Calu3 (cell line): ENCODE measurements at regions not wholly inside any gene's neighbourhood (a gene's known extent, or its start where the extent isn't known, plus 50 kb on each side); places are given as distances from the start of the nearest gene placed in this dataset.

Experiments
- BruUV-seq: library from RNA; stranded (reverse); fragments of 400-500 nt; replicated peaks from 2 replicates; lab custom pipeline; 2021; lab: Mats Ljungman, UMichigan
- CTCF ChIA-PET: fragments of 300-600 bp; sonication (Branson Sonifier 250); formaldehyde crosslinking; loops from one replicate; lab custom pipeline; 2022; ENCODE audit warnings: antibody characterized with exemption; lab: Charles Lee
- DNase-seq: peaks from one replicate; pipeline ENCODE4 v3.0.0; 2022
- H3K27ac Mint-ChIP-seq: one replicate; pipeline ENCODE4 v1.8.0; 2022; ENCODE audit warnings: mixed read lengths; ENCODE audit not compliant: unreplicated experiment
- H3K27me3 Mint-ChIP-seq: one replicate; pipeline ENCODE4 v1.8.0; 2022; ENCODE audit warnings: mixed read lengths; ENCODE audit not compliant: unreplicated experiment
- H3K36me3 Mint-ChIP-seq: one replicate; pipeline ENCODE4 v1.8.0; 2022; ENCODE audit warnings: mild to moderate bottlenecking, moderate library complexity, mixed read lengths; ENCODE audit not compliant: insufficient read depth, unreplicated experiment
- H3K4me1 Mint-ChIP-seq: one replicate; pipeline ENCODE4 v1.8.0; 2022; ENCODE audit warnings: mild to moderate bottlenecking, low read depth, mixed read lengths; ENCODE audit not compliant: unreplicated experiment
- H3K4me3 Mint-ChIP-seq: one replicate; pipeline ENCODE4 v1.8.0; 2022; ENCODE audit warnings: mild to moderate bottlenecking, low read depth, moderate library complexity, mixed read lengths; ENCODE audit not compliant: unreplicated experiment
- H3K9me3 Mint-ChIP-seq: one replicate; pipeline ENCODE4 v1.8.0; 2022; ENCODE audit warnings: low read depth, mixed read lengths; ENCODE audit not compliant: unreplicated experiment
- intact Hi-C: fragments of 100-400 bp; cut with micrococcal nuclease; formaldehyde crosslinking; loops from one replicate; pipeline ENCODE4 v1.10.0; 2022; ENCODE audit not compliant: unreplicated experiment
- TF ChIP-seq, protein P1 (sequence below): fragments of 200-600 bp; IDR thresholded peaks from one replicate; pipeline ENCODE4 v1.8.0; 2022; ENCODE audit warnings: antibody characterized with exemption; ENCODE audit not compliant: unreplicated experiment

DNA sequence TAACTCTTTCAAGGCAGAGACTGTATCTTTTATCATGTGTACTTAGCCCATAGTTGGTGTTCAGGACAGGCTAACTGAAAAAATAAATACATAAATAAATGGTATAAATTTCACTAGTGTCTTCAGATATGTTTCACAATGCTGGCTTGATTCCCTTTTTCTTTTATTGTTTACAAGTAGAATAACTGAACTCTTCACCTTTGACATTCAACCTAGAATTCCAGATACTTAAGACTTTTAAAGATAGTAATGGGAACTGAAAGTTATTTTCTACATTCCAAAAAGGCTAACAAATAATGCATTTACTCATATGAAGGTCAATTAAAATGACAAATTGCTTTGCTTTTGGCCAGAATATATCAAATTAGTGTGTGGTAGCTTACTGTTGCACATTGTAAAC, 411.3 kb upstream of the TENM4 start:
- H3K9me3 Mint-ChIP-seq, result peaks cover 15% of the 10 kb centered on the region
- CTCF ChIA-PET, result no interaction called here
- H3K27me3 Mint-ChIP-seq, result no peaks in the 10 kb centered on the region
- no peaks in the 10 kb centered on the region for H3K4me1 Mint-ChIP-seq
- H3K4me3 Mint-ChIP-seq, result no peak overlapping the region
- H3K27ac Mint-ChIP-seq, result no peak overlapping the region
- BruUV-seq, result no TSS peak
- TF ChIP-seq, protein P1, sequence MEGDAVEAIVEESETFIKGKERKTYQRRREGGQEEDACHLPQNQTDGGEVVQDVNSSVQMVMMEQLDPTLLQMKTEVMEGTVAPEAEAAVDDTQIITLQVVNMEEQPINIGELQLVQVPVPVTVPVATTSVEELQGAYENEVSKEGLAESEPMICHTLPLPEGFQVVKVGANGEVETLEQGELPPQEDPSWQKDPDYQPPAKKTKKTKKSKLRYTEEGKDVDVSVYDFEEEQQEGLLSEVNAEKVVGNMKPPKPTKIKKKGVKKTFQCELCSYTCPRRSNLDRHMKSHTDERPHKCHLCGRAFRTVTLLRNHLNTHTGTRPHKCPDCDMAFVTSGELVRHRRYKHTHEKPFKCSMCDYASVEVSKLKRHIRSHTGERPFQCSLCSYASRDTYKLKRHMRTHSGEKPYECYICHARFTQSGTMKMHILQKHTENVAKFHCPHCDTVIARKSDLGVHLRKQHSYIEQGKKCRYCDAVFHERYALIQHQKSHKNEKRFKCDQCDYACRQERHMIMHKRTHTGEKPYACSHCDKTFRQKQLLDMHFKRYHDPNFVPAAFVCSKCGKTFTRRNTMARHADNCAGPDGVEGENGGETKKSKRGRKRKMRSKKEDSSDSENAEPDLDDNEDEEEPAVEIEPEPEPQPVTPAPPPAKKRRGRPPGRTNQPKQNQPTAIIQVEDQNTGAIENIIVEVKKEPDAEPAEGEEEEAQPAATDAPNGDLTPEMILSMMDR, result no peak
- intact Hi-C loops, result no loop called here
- no peaks in the 10 kb centered on the region for H3K36me3 Mint-ChIP-seq
- DNase-seq, result no peak

DNA sequence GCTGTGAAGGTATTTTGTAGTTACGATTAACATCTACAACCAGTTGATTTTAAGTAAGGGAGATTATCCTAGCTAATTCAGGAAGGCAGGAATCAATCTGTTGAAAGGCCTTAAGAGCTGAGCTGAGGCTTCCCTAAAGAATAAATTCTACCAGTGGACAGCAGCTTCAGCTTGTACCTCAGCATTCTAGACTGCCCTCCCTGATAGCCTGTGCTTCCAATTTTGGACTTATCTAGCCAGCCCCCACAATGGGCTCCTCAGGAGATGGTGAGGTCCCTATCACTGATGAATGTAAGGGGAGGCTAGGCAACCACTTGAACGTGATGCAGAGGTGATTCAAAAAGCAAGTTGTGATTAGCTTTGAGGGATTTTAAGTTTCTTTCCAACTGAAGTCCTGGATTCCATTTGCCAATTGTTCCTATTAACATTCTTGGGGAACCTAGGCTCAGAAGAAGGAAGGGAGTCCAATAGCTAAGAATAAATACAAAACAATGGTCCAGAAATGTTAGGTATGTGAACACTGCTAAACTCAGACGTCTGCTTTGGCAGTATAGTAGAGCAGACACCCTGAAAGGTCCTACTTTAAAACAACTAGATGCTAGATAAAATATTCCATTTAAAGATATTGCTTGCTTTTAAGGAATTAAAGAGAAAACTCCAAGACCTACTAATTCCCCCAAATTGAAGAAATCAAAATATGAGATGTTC, 404.3 kb upstream of the TENM4 start:
- H3K27ac Mint-ChIP-seq, result no peak overlapping the region
- no TSS peak for BruUV-seq

DNA sequence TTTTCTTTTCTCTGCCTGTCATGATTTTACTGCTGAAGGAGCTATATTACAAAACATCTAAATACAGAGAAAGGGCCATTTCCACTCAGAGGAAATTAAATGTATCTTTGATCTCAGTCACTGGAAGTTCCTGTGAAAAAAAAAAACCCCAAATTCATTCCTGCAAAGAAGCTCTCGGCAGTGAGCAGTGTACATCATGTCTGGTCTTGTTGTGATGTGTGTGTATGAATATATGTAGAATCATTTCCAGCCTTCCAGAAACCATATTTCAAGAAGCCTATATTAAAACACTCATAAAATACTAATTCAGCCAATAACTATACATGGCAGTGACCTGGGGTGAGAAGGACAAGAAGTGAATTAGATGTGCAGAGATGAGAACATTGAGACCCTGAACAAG, 393.2 kb upstream of the TENM4 start:
- BruUV-seq, result no TSS peak
- no peak for DNase-seq
- TF ChIP-seq, protein P1, result no peak
- Mint-ChIP-seq H3K27ac (no peak overlapping the region), H3K9me3 (peaks cover 18% of the 10 kb centered on the region), H3K4me1 (no peaks in the 10 kb centered on the region), H3K27me3 (no peaks in the 10 kb centered on the region), H3K36me3 (no peaks in the 10 kb centered on the region), H3K4me3 (no peak overlapping the region)
- intact Hi-C loops, result no loop called here
- CTCF ChIA-PET, result no interaction called here

More for the DNA sequence above, 404.3 kb upstream of the TENM4 start:
- Mint-ChIP-seq H3K4me3 (no peak overlapping the region), H3K27me3 (no peaks in the 10 kb centered on the region), H3K36me3 (no peaks in the 10 kb centered on the region), H3K9me3 (peaks cover 13% of the 10 kb centered on the region), H3K4me1 (no peaks in the 10 kb centered on the region)
- CTCF ChIA-PET, result no interaction called here
- no peak for DNase-seq
- intact Hi-C loops, result no loop called here
- TF ChIP-seq, protein P1, result no peak

- Mint-ChIP-seq H3K36me3 (no peaks in the 10 kb centered on the region), H3K9me3 (peaks cover 20% of the 10 kb centered on the region), H3K27me3 (no peaks in the 10 kb centered on the region), H3K4me3 (no peak overlapping the region), H3K4me1 (no peaks in the 10 kb centered on the region), H3K27ac (no peak overlapping the region)
- DNase-seq, result no peak
- no TSS peak for BruUV-seq
- intact Hi-C loops, result no loop called here
- TF ChIP-seq, protein P1, result no peak
- CTCF ChIA-PET, result no interaction called here
Measured at GRCh38 chr11:79830446-79830845, 389.6 kb upstream of the TENM4 start.
